ENCODE measurements at regions not wholly inside any gene's neighbourhood (a gene's known extent, or its start where the extent isn't known, plus 50 kb on each side); places are given as distances from the start of the nearest gene placed in this dataset.
"Not testable (repeated sequence)": the region's sequence is repeated elsewhere in the genome, so short reads cannot be mapped to it uniquely, and the experiment has no call there.

- TF ChIP-seq, protein P1, sequence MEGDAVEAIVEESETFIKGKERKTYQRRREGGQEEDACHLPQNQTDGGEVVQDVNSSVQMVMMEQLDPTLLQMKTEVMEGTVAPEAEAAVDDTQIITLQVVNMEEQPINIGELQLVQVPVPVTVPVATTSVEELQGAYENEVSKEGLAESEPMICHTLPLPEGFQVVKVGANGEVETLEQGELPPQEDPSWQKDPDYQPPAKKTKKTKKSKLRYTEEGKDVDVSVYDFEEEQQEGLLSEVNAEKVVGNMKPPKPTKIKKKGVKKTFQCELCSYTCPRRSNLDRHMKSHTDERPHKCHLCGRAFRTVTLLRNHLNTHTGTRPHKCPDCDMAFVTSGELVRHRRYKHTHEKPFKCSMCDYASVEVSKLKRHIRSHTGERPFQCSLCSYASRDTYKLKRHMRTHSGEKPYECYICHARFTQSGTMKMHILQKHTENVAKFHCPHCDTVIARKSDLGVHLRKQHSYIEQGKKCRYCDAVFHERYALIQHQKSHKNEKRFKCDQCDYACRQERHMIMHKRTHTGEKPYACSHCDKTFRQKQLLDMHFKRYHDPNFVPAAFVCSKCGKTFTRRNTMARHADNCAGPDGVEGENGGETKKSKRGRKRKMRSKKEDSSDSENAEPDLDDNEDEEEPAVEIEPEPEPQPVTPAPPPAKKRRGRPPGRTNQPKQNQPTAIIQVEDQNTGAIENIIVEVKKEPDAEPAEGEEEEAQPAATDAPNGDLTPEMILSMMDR (IDR thresholded peaks at IDR 0.05) = no peak
- 82% methylated on average over 8 of the region's 10 CpGs for WGBS (ENCODE audit: insufficient coverage)
- Histone ChIP-seq H3K36me3 (ENCODE audit: control insufficient read depth, insufficient read depth, low read length) (no peaks in the 10 kb centered on the region), H3K4me1 (ENCODE audit: control insufficient read depth, insufficient read depth, low read length) (no peaks in the 10 kb centered on the region), H3K27me3 (ENCODE audit: control insufficient read depth, insufficient read depth, low read length) (no peaks in the 10 kb centered on the region), H3K4me3 (ENCODE audit: low read length) (no peak overlapping the region), H3K27ac (ENCODE audit: low read length) (no peak overlapping the region), H3K9me3 (ENCODE audit: control insufficient read depth, insufficient read depth, low read length) (no peaks in the 10 kb centered on the region)
- H3K27ac Mint-ChIP-seq = no peak overlapping the region
- no peak overlapping the region for H3K4me3 Mint-ChIP-seq
- peaks cover 10 to 14% of the 10 kb centered on the region in 2 donors for H3K9me3 Mint-ChIP-seq
- intact Hi-C loops (cut with micrococcal nuclease) = no loop called here
- no peak for ATAC-seq
- no peaks in the 10 kb centered on the region for H3K4me1 Mint-ChIP-seq
- no peak for DNase-seq
- no peaks in the 10 kb centered on the region for H3K36me3 Mint-ChIP-seq
- no peaks in the 10 kb centered on the region for H3K27me3 Mint-ChIP-seq (ENCODE audit: low read depth in 2 of 2)
Observed at GRCh38 chr7:41437257-41438196, 265.4 kb downstream of the INHBA start.

GRCh38 chr7:41436139-41436538, 266.8 kb downstream of the INHBA start:
- Mint-ChIP-seq H3K36me3 (no peaks in the 10 kb centered on the region), H3K4me1 (no peaks in the 10 kb centered on the region), H3K4me3 (no peak overlapping the region), H3K9me3 (peaks cover 14 to 16% of the 10 kb centered on the region in 2 donors), H3K27me3 (ENCODE audit: low read depth in 2 of 2) (no peaks in the 10 kb centered on the region), H3K27ac (no peak overlapping the region)
- Histone ChIP-seq H3K4me3 (ENCODE audit: low read length) (no peak overlapping the region), H3K27me3 (ENCODE audit: control insufficient read depth, insufficient read depth, low read length) (no peaks in the 10 kb centered on the region), H3K36me3 (ENCODE audit: control insufficient read depth, insufficient read depth, low read length) (no peaks in the 10 kb centered on the region), H3K4me1 (ENCODE audit: control insufficient read depth, insufficient read depth, low read length) (no peaks in the 10 kb centered on the region), H3K27ac (ENCODE audit: low read length) (no peak overlapping the region), H3K9me3 (ENCODE audit: control insufficient read depth, insufficient read depth, low read length) (no peaks in the 10 kb centered on the region)
- TF ChIP-seq, protein P1 (IDR thresholded peaks at IDR 0.05) = no peak
- intact Hi-C loops (cut with micrococcal nuclease) = no loop called here
- DNase-seq (no peak), ATAC-seq (no peak)
- 99% methylated on average over 3 of the region's 3 CpGs for WGBS (ENCODE audit: insufficient coverage)

DNA sequence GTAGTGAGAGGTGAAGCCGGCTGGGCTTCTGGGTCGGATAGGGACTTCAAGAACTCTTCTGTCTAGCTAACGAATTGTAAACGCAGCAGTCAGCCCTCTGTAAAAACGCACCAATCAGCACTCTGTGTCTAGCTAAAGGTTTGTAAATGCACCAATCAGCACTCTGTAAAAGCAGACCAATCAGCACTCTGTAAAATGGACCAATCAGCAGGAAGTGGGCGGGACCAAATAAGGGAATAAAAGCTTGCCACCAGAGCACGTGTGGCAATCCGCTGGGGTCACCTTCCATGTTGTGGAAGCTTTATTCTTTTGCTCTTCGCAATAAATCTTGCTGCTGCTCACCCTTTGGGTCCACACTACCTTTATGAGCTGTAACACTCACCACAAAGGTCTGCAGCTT, 267.9 kb downstream of the INHBA start:
- H3K36me3 ChIP-seq (ENCODE audit: control insufficient read depth, insufficient read depth, low read length); intact Hi-C loops (cut with micrococcal nuclease); H3K36me3 Mint-ChIP-seq; H3K4me3 Mint-ChIP-seq; H3K4me1 ChIP-seq (ENCODE audit: control insufficient read depth, insufficient read depth, low read length); H3K9me3 ChIP-seq (ENCODE audit: control insufficient read depth, insufficient read depth, low read length); H3K27ac Mint-ChIP-seq; ATAC-seq; H3K27me3 ChIP-seq (ENCODE audit: control insufficient read depth, insufficient read depth, low read length); H3K27ac ChIP-seq (ENCODE audit: low read length); H3K4me1 Mint-ChIP-seq; DNase-seq; H3K27me3 Mint-ChIP-seq (ENCODE audit: low read depth in 2 of 2); H3K4me3 ChIP-seq (ENCODE audit: low read length): not testable (repeated sequence)
- WGBS (ENCODE audit: insufficient coverage) = 79% methylated on average over 9 of the region's 9 CpGs
- peaks cover 19 to 21% of the 10 kb centered on the region in 2 donors for H3K9me3 Mint-ChIP-seq

DNA sequence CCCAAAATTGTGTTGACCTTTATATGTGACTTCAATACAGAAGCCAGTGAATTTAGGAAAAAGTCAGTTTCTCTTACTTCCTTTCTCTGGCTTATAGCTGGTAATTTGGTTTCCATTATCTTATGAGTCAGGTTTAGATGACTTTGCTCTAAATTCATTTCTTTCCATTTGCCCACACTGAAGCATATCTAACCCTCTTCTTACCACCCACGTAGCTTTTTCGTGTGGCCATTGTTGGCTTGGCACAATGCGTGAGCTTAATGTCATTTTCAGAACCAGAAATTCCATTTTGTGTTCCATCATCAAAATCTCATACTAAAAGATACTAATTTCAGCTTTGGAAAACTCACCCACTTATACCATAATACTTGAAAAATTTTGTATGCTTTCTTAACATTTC, 271.2 kb downstream of the INHBA start:
- WGBS (ENCODE audit: insufficient coverage) = 86% methylated on average over 3 of the region's 3 CpGs
- no peak for DNase-seq
- intact Hi-C loops (cut with micrococcal nuclease) = no loop called here

More for the DNA sequence above, 271.2 kb downstream of the INHBA start:
- Mint-ChIP-seq H3K9me3 (peaks cover 22 to 24% of the 10 kb centered on the region in 2 donors), H3K27me3 (ENCODE audit: low read depth in 2 of 2) (no peaks in the 10 kb centered on the region), H3K36me3 (no peaks in the 10 kb centered on the region), H3K27ac (no peak overlapping the region), H3K4me3 (no peak overlapping the region), H3K4me1 (no peaks in the 10 kb centered on the region)
- no peak for ATAC-seq
- Histone ChIP-seq H3K27me3 (ENCODE audit: control insufficient read depth, insufficient read depth, low read length) (no peaks in the 10 kb centered on the region), H3K36me3 (ENCODE audit: control insufficient read depth, insufficient read depth, low read length) (no peaks in the 10 kb centered on the region), H3K4me1 (ENCODE audit: control insufficient read depth, insufficient read depth, low read length) (no peaks in the 10 kb centered on the region), H3K9me3 (ENCODE audit: control insufficient read depth, insufficient read depth, low read length) (no peaks in the 10 kb centered on the region), H3K4me3 (ENCODE audit: low read length) (no peak overlapping the region), H3K27ac (ENCODE audit: low read length) (no peak overlapping the region)
- TF ChIP-seq, protein P1 (IDR thresholded peaks at IDR 0.05) = no peak

Data from natural killer cell (primary cell).